ENCODE measurements at regions not wholly inside any gene's neighbourhood (a gene's known extent, or its start where the extent isn't known, plus 50 kb on each side); places are given as distances from the start of the nearest gene placed in this dataset.

GRCh38 chr6:137933696-137934095 is 66.6 kb downstream of the TNFAIP3 start:
- intact Hi-C loops (cut with DNase I; ENCODE audit: low total_unique reads), result no loop called here
- Histone ChIP-seq H3K36me3 (no peaks in the 10 kb centered on the region), H3K9me3 (peaks cover 0 to 3% of the 10 kb centered on the region in 2 donors), H3K27me3 (no peaks in the 10 kb centered on the region), H3K4me3 (no peak overlapping the region), H3K4me1 (no peaks in the 10 kb centered on the region), H3K27ac (peak overlapping the region in 1 of 2 donors; percentile 52)
- TF ChIP-seq POLR2A (IDR thresholded peaks at IDR 0.05) (no peak), CTCF (IDR thresholded peaks at IDR 0.05) (no peak)
- peak in 1 of 2 donors; percentile 25 for DNase-seq

DNA sequence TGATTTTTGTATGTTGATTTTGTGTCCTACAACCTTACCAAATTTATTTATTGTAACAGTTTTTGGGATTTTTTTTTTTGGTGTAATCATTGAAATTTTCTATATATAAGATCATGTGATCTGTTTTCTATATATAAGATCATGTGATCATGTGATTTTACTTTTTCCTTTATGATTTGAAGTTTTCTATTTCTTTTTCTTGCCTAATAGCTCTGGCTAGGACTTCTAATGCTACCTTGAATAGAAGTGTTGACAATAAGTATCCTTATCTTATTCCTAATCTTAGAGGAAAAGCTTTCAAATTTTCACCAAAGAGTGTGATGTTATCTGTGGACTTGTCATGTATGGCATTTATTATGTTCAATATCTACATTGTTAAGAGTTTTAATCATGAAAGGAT is 69.7 kb downstream of the TNFAIP3 start:
- intact Hi-C loops (cut with DNase I; ENCODE audit: low total_unique reads), result no loop called here

GRCh38 chr6:137937834-137938233 is 70.8 kb downstream of the TNFAIP3 start:
- Histone ChIP-seq H3K36me3 (no peaks in the 10 kb centered on the region), H3K27ac (no peak overlapping the region), H3K4me1 (no peaks in the 10 kb centered on the region), H3K4me3 (no peak overlapping the region), H3K9me3 (peaks cover 0 to 3% of the 10 kb centered on the region in 2 donors), H3K27me3 (no peaks in the 10 kb centered on the region)
- intact Hi-C loops (cut with DNase I; ENCODE audit: low total_unique reads), result no loop called here
- TF ChIP-seq CTCF (IDR thresholded peaks at IDR 0.05), result no peak
- no peak for TF ChIP-seq POLR2A (IDR thresholded peaks at IDR 0.05)
- DNase-seq, result no peak

More for the DNA sequence above, 69.7 kb downstream of the TNFAIP3 start:
- no peaks in the 10 kb centered on the region for H3K36me3 ChIP-seq
- no peaks in the 10 kb centered on the region for H3K4me1 ChIP-seq
- H3K4me3 ChIP-seq, result no peak overlapping the region
- no peaks in the 10 kb centered on the region for H3K27me3 ChIP-seq
- no peak overlapping the region for H3K27ac ChIP-seq
- H3K9me3 ChIP-seq, result peaks cover 0 to 3% of the 10 kb centered on the region in 2 donors
- TF ChIP-seq CTCF (IDR thresholded peaks at IDR 0.05) (no peak), POLR2A (IDR thresholded peaks at IDR 0.05) (no peak)
- DNase-seq, result no peak

GRCh38 chr6:137938770-137939379 is 71.8 kb downstream of the TNFAIP3 start:
- Histone ChIP-seq H3K9me3 (peaks cover 0 to 3% of the 10 kb centered on the region in 2 donors), H3K36me3 (no peaks in the 10 kb centered on the region), H3K4me3 (no peak overlapping the region), H3K27ac (no peak overlapping the region), H3K27me3 (no peaks in the 10 kb centered on the region), H3K4me1 (no peaks in the 10 kb centered on the region)
- intact Hi-C loops (cut with DNase I; ENCODE audit: low total_unique reads), result no loop called here
- DNase-seq, result no peak
- TF ChIP-seq POLR2A (IDR thresholded peaks at IDR 0.05), result no peak
- TF ChIP-seq CTCF (IDR thresholded peaks at IDR 0.05), result no peak

DNA sequence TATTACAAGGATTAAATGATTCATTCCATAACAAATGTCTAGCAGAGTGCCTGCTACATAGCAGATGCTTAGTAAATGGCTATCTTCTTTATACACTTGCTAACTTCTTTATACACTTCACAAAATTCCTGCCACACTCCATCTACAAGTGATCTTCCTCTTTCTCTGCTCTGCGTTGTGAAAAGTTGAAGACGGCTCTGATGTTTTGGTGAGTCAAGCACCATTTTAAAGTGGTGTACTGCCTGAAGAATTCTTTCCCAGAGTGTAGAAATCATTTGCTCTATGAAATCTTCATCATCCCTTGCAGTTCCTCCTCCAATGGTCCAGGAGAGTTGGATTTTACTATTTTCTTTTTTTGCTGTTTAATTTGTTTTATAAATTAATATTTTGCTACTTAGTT is 74.9 kb downstream of the TNFAIP3 start:
- intact Hi-C loops (cut with DNase I; ENCODE audit: low total_unique reads), result no loop called here
- Histone ChIP-seq H3K27ac (no peak overlapping the region), H3K9me3 (no peaks in the 10 kb centered on the region)

More for the DNA sequence above, 74.9 kb downstream of the TNFAIP3 start:
- no peaks in the 10 kb centered on the region for H3K36me3 ChIP-seq
- TF ChIP-seq CTCF (IDR thresholded peaks at IDR 0.05), result no peak
- TF ChIP-seq POLR2A (IDR thresholded peaks at IDR 0.05), result no peak
- DNase-seq, result no peak
- no peaks in the 10 kb centered on the region for H3K27me3 ChIP-seq
- no peaks in the 10 kb centered on the region for H3K4me1 ChIP-seq
- no peak overlapping the region for H3K4me3 ChIP-seq

Data from uterus (tissue), 3 donors.